ENCODE measurements at regions not wholly inside any gene's neighbourhood (a gene's known extent, or its start where the extent isn't known, plus 50 kb on each side); places are given as distances from the start of the nearest gene placed in this dataset.

DNA sequence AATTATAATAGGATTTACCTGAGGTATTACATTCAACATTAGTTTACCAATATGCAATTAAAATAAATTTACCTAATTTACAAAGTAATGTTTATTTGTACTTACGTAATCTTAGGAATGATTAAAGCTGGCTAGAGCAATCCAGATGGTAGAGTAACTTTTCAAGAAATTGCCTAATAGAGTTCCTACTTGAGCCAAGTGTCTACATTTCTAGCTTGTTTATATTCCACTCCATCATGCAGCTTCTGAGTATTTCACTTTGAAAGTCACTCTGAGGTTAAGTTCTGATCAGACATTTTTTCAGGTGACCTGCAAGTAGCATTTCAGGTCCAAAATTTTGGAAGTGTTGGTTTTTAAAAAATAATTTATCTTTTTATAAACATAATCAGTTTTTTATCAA is 1080.7 kb downstream of the TRHDE start:
- TF ChIP-seq, protein P1, sequence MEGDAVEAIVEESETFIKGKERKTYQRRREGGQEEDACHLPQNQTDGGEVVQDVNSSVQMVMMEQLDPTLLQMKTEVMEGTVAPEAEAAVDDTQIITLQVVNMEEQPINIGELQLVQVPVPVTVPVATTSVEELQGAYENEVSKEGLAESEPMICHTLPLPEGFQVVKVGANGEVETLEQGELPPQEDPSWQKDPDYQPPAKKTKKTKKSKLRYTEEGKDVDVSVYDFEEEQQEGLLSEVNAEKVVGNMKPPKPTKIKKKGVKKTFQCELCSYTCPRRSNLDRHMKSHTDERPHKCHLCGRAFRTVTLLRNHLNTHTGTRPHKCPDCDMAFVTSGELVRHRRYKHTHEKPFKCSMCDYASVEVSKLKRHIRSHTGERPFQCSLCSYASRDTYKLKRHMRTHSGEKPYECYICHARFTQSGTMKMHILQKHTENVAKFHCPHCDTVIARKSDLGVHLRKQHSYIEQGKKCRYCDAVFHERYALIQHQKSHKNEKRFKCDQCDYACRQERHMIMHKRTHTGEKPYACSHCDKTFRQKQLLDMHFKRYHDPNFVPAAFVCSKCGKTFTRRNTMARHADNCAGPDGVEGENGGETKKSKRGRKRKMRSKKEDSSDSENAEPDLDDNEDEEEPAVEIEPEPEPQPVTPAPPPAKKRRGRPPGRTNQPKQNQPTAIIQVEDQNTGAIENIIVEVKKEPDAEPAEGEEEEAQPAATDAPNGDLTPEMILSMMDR (IDR thresholded peaks at IDR 0.05 in 8 of 11, conservative IDR thresholded peaks at IDR 0.05 in 3 of 11), result no peak
- TF ChIP-seq POLR2AphosphoS5 (IDR thresholded peaks at IDR 0.05), result no peak
- no peak for TF ChIP-seq POLR2A (IDR thresholded peaks at IDR 0.05)

All from spleen (tissue), 7 donors.